GM12875 (cell line): ENCODE measurements at regions not wholly inside any gene's neighbourhood (a gene's known extent, or its start where the extent isn't known, plus 50 kb on each side); places are given as distances from the start of the nearest gene placed in this dataset.

Source experiments
- H3K4me3 ChIP-seq: one replicate; pipeline ENCODE4 v1.5.1; 2011; ENCODE audit warnings: low read depth, low read length, control low read depth
- TF ChIP-seq, protein P1 (sequence below): IDR thresholded peaks from 2 replicates; pipeline ENCODE4 v1.5.1; 2011; ENCODE audit warnings: low read depth, mild to moderate bottlenecking, control low read depth, inconsistent platforms, low read length, moderate library complexity, borderline replicate concordance; ENCODE audit not compliant: insufficient read depth

DNA sequence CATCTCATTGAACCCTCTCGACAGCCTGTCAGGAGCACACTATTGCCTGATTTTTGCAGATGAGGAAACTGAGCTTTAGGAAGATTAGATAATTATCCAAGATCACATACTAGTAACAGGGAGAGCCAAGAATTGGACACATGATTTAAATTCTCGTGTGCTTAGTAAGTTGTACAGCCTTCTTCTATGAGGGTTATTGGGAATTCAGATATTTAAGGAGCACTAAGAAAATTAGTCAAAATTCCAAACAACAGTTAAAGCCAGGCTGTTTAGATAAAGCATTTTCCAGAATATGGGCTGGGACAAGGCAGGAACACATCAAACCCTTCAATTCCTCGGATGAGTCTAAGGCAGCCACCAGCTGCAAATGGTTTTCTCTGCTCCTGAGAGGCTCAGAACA, 148.8 kb downstream of the TMEM30B start:
- H3K4me3 ChIP-seq = no peak overlapping the region
- TF ChIP-seq, protein P1, sequence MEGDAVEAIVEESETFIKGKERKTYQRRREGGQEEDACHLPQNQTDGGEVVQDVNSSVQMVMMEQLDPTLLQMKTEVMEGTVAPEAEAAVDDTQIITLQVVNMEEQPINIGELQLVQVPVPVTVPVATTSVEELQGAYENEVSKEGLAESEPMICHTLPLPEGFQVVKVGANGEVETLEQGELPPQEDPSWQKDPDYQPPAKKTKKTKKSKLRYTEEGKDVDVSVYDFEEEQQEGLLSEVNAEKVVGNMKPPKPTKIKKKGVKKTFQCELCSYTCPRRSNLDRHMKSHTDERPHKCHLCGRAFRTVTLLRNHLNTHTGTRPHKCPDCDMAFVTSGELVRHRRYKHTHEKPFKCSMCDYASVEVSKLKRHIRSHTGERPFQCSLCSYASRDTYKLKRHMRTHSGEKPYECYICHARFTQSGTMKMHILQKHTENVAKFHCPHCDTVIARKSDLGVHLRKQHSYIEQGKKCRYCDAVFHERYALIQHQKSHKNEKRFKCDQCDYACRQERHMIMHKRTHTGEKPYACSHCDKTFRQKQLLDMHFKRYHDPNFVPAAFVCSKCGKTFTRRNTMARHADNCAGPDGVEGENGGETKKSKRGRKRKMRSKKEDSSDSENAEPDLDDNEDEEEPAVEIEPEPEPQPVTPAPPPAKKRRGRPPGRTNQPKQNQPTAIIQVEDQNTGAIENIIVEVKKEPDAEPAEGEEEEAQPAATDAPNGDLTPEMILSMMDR = no peak

DNA sequence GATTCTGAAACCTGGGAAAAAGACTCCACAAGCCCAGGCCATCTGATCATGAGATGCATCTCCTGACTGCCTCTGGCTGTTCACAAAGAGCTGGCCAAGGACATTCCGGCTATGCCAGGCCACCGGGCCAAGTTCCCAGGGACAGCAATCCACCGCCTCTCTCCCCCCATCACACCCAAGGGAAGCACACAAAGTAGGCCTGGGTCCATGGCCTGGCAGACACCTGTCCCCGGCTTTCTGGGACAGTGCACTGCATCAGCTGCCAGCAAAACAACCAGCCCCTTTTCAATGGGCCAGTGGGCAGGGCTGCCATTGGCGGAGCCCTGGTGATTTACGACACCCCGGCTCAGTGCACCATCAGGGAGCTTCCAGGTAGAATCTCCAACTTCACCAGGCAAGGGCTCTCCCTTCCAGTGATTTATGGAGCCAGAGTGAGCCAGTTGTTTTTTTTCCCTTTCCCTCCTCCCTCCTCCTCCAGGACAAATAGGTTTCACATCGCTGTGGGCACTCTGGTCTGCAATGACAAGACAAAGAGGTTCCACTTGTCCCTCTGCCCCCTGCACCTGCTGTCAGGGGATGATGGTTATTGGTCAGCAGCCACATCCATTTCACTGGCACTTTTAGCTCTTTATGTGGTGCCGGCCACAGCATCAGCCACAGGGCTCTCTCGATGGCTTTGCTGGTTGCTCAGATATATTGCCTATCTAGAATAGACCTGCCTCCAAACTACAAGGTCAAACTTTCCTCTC, 149.6 kb downstream of the SLC38A6 start:
- TF ChIP-seq, protein P1 = no peak
- no peak overlapping the region for H3K4me3 ChIP-seq

DNA sequence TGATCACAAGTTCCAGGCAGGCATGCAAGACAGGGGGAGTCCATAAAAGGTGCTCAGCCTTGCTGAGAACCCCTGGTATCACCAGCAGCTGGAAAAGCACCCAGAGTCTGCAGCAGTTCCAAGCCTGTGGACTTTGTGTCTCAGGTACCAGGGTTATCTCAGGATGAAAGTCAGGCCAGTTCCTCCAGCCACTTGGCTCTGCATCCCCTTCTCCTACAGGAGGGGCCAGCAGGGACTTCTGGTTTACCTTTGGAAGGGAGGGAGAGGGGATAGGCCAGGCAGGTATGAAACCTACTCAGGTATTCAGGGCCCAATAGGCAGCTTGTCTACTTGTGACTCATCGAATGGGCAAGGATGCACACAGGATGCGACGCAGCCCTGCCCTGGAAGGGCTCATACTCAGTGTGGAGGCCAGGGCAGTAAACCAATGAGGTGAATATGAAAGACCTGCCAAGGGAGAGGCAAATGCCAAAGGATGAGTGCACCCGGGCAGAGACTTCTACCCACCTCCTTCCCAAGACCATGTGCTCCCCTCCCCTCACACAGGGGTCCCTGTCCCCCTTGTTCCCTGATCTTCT, 148.2 kb downstream of the SLC38A6 start:
- TF ChIP-seq, protein P1 = no peak
- H3K4me3 ChIP-seq = no peak overlapping the region

DNA sequence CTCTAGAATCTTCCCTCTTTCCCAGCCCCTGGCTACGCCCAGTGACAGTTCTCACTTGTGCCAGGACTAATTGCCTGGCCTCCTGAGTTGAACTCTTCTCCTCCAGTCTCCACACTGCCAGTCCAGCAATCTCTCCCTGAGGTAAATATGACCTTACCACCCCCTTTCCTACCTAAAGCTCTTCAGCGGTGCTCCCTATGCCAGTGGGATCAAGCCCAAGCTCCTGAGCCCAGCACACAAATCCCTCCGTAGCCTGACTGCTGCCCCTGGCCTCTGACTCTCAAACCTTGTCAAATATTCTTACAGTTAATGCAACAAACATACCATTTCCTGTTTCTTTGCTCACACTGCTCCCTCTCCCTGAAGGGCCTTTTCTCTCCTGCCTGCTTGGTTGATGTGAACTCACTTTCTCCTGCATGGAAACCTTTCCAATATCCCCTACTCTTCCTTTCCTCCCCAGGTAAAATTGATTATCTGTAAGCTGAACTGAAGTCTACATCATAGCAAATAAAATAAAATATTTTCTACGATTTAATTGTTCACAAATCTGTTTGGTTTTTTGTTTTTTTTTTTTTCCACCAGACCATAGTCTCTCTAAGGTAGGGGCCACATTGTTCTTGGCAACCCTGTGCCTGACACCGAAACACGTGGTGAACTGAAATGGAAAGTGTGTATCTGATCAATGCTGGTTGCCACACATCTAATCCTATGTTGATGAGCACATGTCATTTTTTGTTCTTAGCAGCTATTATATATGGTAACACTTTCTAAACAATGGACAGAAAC, 147.5 kb downstream of the SLC38A6 start:
- TF ChIP-seq, protein P1 = no peak
- no peak overlapping the region for H3K4me3 ChIP-seq

DNA sequence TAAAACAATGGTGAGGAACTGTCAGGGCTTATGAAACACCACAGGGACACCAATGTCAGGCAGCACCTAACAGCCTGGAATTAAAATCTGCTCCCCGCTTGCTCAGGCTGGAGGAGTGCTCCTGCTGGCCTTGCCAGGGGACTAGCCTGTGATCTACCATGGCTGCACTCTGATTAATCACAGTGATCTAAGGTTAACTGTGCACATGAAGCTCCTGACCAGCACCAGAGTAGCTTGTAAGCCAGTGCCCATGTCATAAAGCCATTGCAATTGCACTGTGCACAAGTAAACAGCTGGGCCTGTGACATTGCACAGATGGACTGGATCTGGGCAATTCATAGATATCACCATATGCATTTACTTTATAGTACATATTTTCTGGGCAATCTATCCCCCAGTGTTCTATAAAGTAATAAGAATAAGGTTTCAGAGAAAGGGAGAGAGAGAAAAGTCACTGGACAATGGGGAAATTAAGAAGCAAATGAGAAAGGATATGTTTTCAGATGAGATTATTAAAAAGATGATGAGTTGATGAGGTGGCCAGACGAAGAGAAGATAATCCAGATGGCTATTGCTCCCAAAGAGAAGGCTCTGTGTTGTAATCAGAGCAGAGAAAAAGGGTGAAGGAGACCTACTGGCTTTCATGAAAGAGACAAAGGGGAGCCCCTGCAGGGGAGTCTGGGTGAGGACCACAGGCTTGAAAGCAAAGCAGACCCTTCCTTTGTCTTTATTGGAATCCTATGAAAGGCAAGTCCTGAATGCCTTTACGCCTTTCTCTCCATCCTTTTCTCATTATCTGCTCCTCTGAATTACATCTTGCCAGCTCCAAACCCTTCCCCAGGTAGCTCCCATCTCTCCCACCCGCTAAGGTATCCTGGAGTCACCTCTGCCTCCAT, 145.8 kb downstream of the SLC38A6 start:
- TF ChIP-seq, protein P1 = no peak

DNA sequence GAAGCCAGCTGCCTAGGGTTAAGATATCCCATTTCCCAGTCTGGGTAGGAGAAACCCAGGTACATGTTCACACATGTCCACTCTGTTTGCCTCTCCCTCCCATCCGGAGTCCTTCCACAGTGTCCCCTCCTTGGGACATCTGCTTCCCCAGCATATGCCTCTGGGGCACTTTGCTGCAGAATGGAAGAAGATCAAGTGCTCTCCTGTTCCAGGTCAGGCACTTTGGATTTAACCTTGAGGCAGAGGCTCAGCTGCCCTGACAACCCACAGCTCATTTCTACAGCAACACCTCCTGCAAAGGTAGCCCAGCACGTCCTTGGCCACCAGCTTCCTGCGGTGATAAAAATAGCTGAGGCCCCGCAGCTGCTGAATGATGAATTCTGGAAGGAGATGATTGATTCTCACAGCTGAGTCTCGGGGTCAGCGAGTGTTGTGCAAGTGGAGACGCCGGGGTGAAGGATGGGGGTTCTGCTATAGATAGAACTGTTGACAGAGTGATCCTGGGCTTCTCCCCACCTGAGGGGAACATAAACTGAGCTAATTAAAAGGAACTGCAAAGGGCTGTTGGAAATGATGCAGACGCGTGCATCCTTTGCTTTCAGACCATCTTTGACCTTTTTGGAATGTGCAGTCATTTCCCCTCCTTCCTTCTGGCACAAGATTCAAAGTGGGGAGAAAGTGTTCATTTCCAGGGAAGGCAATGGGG, 145.0 kb downstream of the SLC38A6 start:
- TF ChIP-seq, protein P1 = no peak
- H3K4me3 ChIP-seq = no peak overlapping the region

More for the DNA sequence above, 145.8 kb downstream of the SLC38A6 start:
- H3K4me3 ChIP-seq = no peak overlapping the region
